Caco-2 (cell line): ENCODE measurements at regions not wholly inside any gene's neighbourhood (a gene's known extent, or its start where the extent isn't known, plus 50 kb on each side); places are given as distances from the start of the nearest gene placed in this dataset.

Experiments
- BruUV-seq: library from RNA; stranded (reverse); fragments of 400-500 nt; replicated peaks from 2 replicates; lab custom pipeline; 2021; lab: Mats Ljungman, UMichigan
- CTCF ChIA-PET: fragments of 300-600 bp; sonication (Branson Sonifier 250); formaldehyde crosslinking; loops from one replicate; lab custom pipeline; 2022; ENCODE audit warnings: antibody characterized with exemption; lab: Charles Lee
- POLR2A ChIA-PET: fragments of 300-600 bp; sonication (Branson Sonifier 250); formaldehyde crosslinking; loops from one replicate; lab custom pipeline; 2022; ENCODE audit warnings: antibody characterized with exemption; lab: Charles Lee
- DNase-seq, 2 experiments: peaks; one replicate each; pipeline versions ENCODE4 v3.0.0 to v3.0.0-alpha.2; 2020 to 2022
- H3K27me3 ChIP-seq: replicated peaks from 2 replicates; pipeline ENCODE4 v1.6.0; 2011; ENCODE audit warnings: low read length; ENCODE audit not compliant: control insufficient read depth, insufficient read depth
- H3K36me3 ChIP-seq: 2 replicates; pipeline ENCODE4 v1.5.1; 2011; ENCODE audit warnings: low read length; ENCODE audit not compliant: control insufficient read depth, insufficient read depth
- H3K4me1 ChIP-seq: fragments of 250-450 bp; sonication (Bioruptor Pico); 2 replicates; pipeline ENCODE4 v1.5.1; 2020; ENCODE audit warnings: mild to moderate bottlenecking
- H3K4me3 ChIP-seq: 2 replicates; pipeline ENCODE4 v1.5.1; 2011; ENCODE audit warnings: low read depth, mild to moderate bottlenecking, control low read depth, low read length
- H3K9me3 ChIP-seq: fragments of 250-450 bp; sonication (Bioruptor Pico); 2 replicates; pipeline ENCODE4 v1.5.1; 2020; ENCODE audit warnings: mild to moderate bottlenecking, moderate library complexity
- H3K27ac Mint-ChIP-seq: one replicate; pipeline ENCODE4 v1.8.0; 2022; ENCODE audit warnings: mixed read lengths; ENCODE audit not compliant: unreplicated experiment
- H3K27me3 Mint-ChIP-seq: one replicate; pipeline ENCODE4 v1.8.0; 2022; ENCODE audit warnings: mixed read lengths; ENCODE audit not compliant: insufficient read depth, unreplicated experiment
- H3K36me3 Mint-ChIP-seq: one replicate; pipeline ENCODE4 v1.8.0; 2022; ENCODE audit warnings: mild to moderate bottlenecking, mixed read lengths; ENCODE audit not compliant: insufficient read depth, unreplicated experiment
- H3K4me1 Mint-ChIP-seq: one replicate; pipeline ENCODE4 v1.8.0; 2022; ENCODE audit warnings: low read depth, mixed read lengths; ENCODE audit not compliant: unreplicated experiment
- H3K4me3 Mint-ChIP-seq: one replicate; pipeline ENCODE4 v1.8.0; 2022; ENCODE audit warnings: mild to moderate bottlenecking, moderate library complexity, mixed read lengths; ENCODE audit not compliant: unreplicated experiment
- H3K9me3 Mint-ChIP-seq: one replicate; pipeline ENCODE4 v1.8.0; 2022; ENCODE audit warnings: mixed read lengths; ENCODE audit not compliant: unreplicated experiment
- intact Hi-C: fragments of 100-400 bp; cut with micrococcal nuclease; formaldehyde crosslinking; loops from one replicate; pipeline ENCODE4 v1.10.0; 2022; ENCODE audit not compliant: unreplicated experiment
- TF ChIP-seq, protein P1 (sequence below), 2 experiments: fragments of 200-600 bp in 1 of 2; IDR thresholded peaks; 1 replicate in 1 of 2; 2 replicates in 1 of 2; pipeline versions ENCODE4 v1.5.1 to v1.8.0; 2011 to 2022; ENCODE audit warnings: antibody characterized with exemption in 1 of 2, control low read depth in 1 of 2, inconsistent platforms in 1 of 2, low read depth in 1 of 2, low read length in 1 of 2, mild to moderate bottlenecking in 1 of 2, moderate library complexity in 1 of 2; ENCODE audit not compliant: insufficient read depth in 1 of 2, severe bottlenecking in 1 of 2, unreplicated experiment in 1 of 2

DNA sequence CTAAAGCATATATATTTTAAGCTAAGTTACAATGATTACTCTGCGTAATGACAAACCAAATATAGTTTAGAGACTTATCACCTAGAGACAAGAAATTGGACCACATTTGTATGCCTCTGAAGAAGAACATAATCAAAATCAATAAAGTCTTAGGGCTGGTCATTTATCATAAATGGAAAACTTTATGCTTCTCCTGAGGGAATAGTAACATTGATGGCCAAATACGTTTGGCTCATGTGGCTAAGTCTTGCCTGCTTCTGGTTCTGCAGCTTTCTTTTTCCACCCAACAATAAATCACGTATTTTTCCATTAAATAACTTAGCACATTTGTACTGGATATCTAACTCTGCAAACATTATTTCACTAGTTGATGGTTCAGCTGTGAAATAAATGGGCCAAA lies 458.4 kb downstream of the SLITRK1 start:
- no peaks in the 10 kb centered on the region for H3K27me3 Mint-ChIP-seq
- H3K36me3 Mint-ChIP-seq = no peaks in the 10 kb centered on the region
- Histone ChIP-seq H3K4me1 (no peaks in the 10 kb centered on the region), H3K4me3 (no peak overlapping the region), H3K36me3 (no peaks in the 10 kb centered on the region), H3K27me3 (no peaks in the 10 kb centered on the region), H3K9me3 (no peaks in the 10 kb centered on the region)
- ChIA-PET POLR2A (no interaction called here), CTCF (no interaction called here)
- no peak overlapping the region for H3K27ac Mint-ChIP-seq
- H3K4me3 Mint-ChIP-seq = no peak overlapping the region
- intact Hi-C loops = no loop called here
- no peak for DNase-seq
- TF ChIP-seq, protein P1, sequence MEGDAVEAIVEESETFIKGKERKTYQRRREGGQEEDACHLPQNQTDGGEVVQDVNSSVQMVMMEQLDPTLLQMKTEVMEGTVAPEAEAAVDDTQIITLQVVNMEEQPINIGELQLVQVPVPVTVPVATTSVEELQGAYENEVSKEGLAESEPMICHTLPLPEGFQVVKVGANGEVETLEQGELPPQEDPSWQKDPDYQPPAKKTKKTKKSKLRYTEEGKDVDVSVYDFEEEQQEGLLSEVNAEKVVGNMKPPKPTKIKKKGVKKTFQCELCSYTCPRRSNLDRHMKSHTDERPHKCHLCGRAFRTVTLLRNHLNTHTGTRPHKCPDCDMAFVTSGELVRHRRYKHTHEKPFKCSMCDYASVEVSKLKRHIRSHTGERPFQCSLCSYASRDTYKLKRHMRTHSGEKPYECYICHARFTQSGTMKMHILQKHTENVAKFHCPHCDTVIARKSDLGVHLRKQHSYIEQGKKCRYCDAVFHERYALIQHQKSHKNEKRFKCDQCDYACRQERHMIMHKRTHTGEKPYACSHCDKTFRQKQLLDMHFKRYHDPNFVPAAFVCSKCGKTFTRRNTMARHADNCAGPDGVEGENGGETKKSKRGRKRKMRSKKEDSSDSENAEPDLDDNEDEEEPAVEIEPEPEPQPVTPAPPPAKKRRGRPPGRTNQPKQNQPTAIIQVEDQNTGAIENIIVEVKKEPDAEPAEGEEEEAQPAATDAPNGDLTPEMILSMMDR (IDR thresholded peaks at IDR 0.05; ENCODE audit: insufficient read depth in 1 of 2, low read depth in 1 of 2, low read length in 1 of 2, severe bottlenecking in 1 of 2, unreplicated experiment in 1 of 2) = no peak
- H3K9me3 Mint-ChIP-seq = no peaks in the 10 kb centered on the region
- no TSS peak for BruUV-seq
- H3K4me1 Mint-ChIP-seq = no peaks in the 10 kb centered on the region

DNA sequence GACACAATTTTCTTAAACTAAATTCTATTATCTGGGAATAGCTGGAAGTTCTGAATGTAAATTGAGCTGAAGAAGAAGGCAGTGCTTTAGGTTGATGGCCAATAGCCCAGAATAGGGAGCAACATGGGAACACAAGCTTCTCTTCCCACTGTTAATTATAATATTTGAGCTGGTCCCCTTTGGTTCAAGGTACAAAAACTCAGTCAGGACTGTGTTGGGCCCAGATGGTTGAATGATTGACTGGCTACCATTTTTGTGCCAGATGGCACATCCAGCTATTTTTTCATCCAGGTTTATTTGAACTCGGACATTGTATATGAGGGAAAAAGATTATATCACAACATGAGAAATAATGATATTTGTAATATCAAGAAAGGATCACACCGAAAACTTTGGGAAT lies 458.9 kb downstream of the SLITRK1 start:
- Mint-ChIP-seq H3K4me3 (no peak overlapping the region), H3K9me3 (no peaks in the 10 kb centered on the region), H3K36me3 (no peaks in the 10 kb centered on the region), H3K4me1 (no peaks in the 10 kb centered on the region), H3K27ac (no peak overlapping the region), H3K27me3 (no peaks in the 10 kb centered on the region)
- intact Hi-C loops = no loop called here
- no peak for DNase-seq
- CTCF ChIA-PET = no interaction called here
- POLR2A ChIA-PET = no interaction called here
- H3K27me3 ChIP-seq = no peaks in the 10 kb centered on the region
- no peaks in the 10 kb centered on the region for H3K9me3 ChIP-seq
- no peaks in the 10 kb centered on the region for H3K4me1 ChIP-seq
- BruUV-seq = no TSS peak
- no peak overlapping the region for H3K4me3 ChIP-seq
- no peaks in the 10 kb centered on the region for H3K36me3 ChIP-seq
- TF ChIP-seq, protein P1 (IDR thresholded peaks at IDR 0.05; ENCODE audit: insufficient read depth in 1 of 2, low read depth in 1 of 2, low read length in 1 of 2, severe bottlenecking in 1 of 2, unreplicated experiment in 1 of 2) = no peak

DNA sequence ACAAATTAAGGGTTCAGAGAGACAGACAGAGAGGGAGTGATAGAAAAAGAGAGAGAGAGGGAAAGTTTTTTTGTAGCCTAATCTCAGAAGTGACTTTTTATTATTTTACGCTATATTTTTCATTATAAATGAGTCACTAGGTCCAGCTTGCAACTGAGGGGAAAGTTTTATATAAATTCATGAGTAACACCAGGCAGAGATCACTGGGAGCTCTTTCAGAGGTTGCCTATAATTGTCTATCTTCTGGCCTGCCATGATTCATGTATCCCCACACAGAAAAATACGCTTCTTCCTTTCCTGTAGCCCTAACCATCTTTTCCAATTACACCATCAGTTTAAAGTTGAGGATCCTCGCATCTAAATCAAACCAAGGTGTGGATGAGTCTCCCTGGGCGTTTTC lies 467.9 kb downstream of the SLITRK1 start:
- TF ChIP-seq, protein P1 (IDR thresholded peaks at IDR 0.05; ENCODE audit: insufficient read depth in 1 of 2, low read depth in 1 of 2, low read length in 1 of 2, severe bottlenecking in 1 of 2, unreplicated experiment in 1 of 2) = no peak
- Histone ChIP-seq H3K27me3 (no peaks in the 10 kb centered on the region), H3K4me3 (no peak overlapping the region), H3K4me1 (no peaks in the 10 kb centered on the region), H3K36me3 (no peaks in the 10 kb centered on the region), H3K9me3 (no peaks in the 10 kb centered on the region)
- Mint-ChIP-seq H3K27me3 (peaks cover 13% of the 10 kb centered on the region), H3K4me1 (no peaks in the 10 kb centered on the region), H3K9me3 (no peaks in the 10 kb centered on the region), H3K27ac (no peak overlapping the region), H3K4me3 (no peak overlapping the region), H3K36me3 (no peaks in the 10 kb centered on the region)
- intact Hi-C loops = no loop called here
- DNase-seq = no peak
- no TSS peak for BruUV-seq
- ChIA-PET POLR2A (no interaction called here), CTCF (no interaction called here)
